ENCODE measurements at regions not wholly inside any gene's neighbourhood (a gene's known extent, or its start where the extent isn't known, plus 50 kb on each side); places are given as distances from the start of the nearest gene placed in this dataset.

DNA sequence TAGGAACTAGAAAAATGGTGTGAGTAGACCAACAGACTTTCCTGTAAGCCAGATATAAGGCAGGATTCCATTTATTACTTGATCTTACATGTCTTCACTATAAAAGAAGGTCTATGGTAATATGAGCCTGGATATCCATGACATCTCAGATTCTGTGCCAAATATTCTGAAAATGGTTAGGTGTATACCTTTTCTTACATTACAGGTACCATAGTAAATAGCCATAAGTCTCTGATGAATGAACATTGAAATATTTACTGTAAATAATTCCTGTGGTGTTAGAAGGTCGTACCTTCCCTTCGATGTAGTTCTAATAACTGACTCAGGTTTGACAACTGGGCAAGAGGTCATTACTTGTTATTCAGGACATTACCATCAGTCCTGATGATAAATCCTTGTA is 657.9 kb downstream of the BRINP3 start:
- in situ Hi-C loops (cut with HindIII; ENCODE audit: low pct_unique_long_range_greater_than_20kb, low sequenced_read_pairs), result no loop called here
- no peak for DNase-seq (ENCODE audit: low read depth)

GRCh38 chr1:189821833-189822232 is 655.8 kb downstream of the BRINP3 start:
- in situ Hi-C loops (cut with HindIII; ENCODE audit: low pct_unique_long_range_greater_than_20kb, low sequenced_read_pairs), result no loop called here
- DNase-seq (ENCODE audit: low read depth), result no peak

DNA sequence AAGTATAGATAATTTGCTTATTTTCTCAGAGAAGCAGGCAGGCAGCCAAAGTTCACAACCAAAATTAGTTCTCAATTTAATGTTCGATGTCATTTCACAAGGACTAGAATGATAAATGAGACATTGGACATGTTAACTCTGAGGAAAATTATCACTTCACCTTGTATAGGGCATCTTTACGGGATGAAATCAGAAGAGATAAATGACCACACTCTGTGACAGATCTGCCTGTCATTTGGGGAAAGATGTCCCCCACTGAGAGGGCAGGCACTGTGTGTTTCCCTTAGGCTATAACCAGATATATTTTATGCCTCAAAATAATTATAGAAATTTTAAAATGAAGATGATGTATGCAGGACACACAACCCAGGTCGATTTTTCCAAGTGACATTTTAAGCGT is 642.9 kb downstream of the BRINP3 start:
- in situ Hi-C loops (cut with HindIII; ENCODE audit: low pct_unique_long_range_greater_than_20kb, low sequenced_read_pairs), result no loop called here
- no peak for DNase-seq (ENCODE audit: low read depth)

DNA sequence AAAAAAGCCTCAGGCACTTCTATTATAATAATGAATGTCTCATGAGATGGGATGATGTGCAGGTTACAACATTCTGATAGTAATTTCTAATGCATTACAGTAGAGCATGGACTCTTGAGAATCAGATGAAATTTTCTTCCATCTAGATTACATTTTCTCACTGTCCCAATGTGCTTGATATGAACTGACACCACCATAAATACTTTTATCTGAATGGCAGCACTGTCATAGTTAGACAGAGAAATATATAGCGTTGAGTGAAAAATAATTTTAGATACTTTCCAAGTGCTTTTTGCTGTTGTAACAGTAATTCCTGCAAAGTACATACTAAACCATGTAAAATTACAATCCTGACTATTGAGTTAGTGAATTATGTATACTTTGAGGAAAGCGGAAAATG is 630.1 kb downstream of the BRINP3 start:
- DNase-seq (ENCODE audit: low read depth), result no peak
- in situ Hi-C loops (cut with HindIII; ENCODE audit: low pct_unique_long_range_greater_than_20kb, low sequenced_read_pairs), result no loop called here

- DNase-seq (ENCODE audit: low read depth), result peak; percentile 93
- in situ Hi-C loops (cut with HindIII; ENCODE audit: low pct_unique_long_range_greater_than_20kb, low sequenced_read_pairs), result no loop called here
Measured at GRCh38 chr1:189851806-189852367, 625.8 kb downstream of the BRINP3 start.

DNA sequence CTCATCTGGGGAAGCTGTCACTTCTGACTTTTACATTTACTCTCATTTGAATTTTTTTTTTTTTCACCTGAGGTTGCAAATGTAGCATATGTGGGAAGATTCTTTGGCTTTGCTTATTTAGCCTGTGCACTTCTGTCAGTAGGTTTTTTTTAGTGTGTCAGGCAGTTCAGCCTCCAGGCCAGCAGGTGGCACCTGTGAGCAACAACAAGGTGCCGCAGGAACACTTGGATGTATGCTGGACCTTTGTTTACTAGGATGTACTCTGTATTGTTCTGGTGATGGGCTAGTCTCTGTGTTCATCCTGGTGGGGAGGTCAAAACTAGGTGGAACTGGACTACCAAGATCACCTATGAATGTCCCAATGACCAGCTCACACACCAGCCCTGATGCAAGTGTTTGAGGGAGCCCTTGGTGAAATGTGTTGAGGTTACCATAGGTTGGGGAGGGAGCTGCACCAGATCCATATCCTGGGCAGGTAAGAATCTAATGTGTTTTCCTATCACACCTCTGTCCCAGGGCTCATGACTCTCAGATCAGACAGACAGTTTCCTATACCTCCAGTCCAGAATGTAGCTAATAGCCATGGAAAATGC is 618.2 kb downstream of the BRINP3 start:
- in situ Hi-C loops (cut with HindIII; ENCODE audit: low pct_unique_long_range_greater_than_20kb, low sequenced_read_pairs), result no loop called here
- no peak for DNase-seq (ENCODE audit: low read depth)

DNA sequence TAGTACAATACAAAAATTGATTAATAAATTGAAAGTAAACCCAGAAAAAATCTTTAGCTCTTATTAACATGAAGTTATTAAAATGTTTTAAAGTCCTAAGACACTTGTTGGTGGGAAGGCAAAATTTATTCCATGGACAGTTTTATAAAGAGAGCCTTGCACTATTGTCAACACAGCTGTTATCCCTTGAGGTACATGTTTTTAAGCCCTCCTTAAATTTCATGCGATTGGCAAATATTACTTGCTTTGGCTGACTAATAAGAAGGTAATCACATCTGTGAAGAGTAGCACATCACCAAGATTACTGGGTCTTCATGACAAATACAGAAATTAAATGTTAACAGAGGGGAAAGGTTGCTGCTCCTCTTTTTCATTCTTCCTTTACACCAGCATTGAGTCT is 611.1 kb downstream of the BRINP3 start:
- in situ Hi-C loops (cut with HindIII; ENCODE audit: low pct_unique_long_range_greater_than_20kb, low sequenced_read_pairs), result no loop called here
- DNase-seq (ENCODE audit: low read depth), result no peak

- in situ Hi-C loops (cut with HindIII; ENCODE audit: low pct_unique_long_range_greater_than_20kb, low sequenced_read_pairs), result no loop called here
- no peak for DNase-seq (ENCODE audit: low read depth)
Measured at GRCh38 chr1:189868021-189868420, 609.6 kb downstream of the BRINP3 start.

- DNase-seq (ENCODE audit: low read depth), result peak; percentile 70
- in situ Hi-C loops (cut with HindIII; ENCODE audit: low pct_unique_long_range_greater_than_20kb, low sequenced_read_pairs), result no loop called here
Measured at GRCh38 chr1:189874715-189875435, 602.8 kb downstream of the BRINP3 start.

DNA sequence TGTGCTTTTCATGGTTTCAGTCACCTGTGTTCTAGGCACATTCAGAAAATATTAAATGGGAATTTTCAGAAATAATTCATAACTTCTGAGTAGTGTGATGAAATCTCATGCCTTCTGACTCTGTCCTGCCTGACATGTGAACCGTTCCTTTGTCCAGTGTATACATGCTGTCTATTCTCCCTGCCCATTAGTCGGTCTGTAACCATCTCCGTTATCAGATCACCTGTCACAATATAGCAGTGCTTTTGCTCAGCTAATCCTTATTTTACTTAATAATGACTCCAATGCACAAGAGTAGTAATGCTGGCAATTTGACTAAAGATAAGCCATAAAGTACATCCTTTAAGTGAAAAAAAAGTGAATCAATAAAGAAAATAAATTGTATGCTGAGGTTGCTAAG is 597.5 kb downstream of the BRINP3 start:
- DNase-seq (ENCODE audit: low read depth), result no peak
- in situ Hi-C loops (cut with HindIII; ENCODE audit: low pct_unique_long_range_greater_than_20kb, low sequenced_read_pairs), result no loop called here

GRCh38 chr1:189899686-189900425 is 577.8 kb downstream of the BRINP3 start:
- DNase-seq (ENCODE audit: low read depth), result no peak
- in situ Hi-C loops (cut with HindIII; ENCODE audit: low pct_unique_long_range_greater_than_20kb, low sequenced_read_pairs), result no loop called here

DNA sequence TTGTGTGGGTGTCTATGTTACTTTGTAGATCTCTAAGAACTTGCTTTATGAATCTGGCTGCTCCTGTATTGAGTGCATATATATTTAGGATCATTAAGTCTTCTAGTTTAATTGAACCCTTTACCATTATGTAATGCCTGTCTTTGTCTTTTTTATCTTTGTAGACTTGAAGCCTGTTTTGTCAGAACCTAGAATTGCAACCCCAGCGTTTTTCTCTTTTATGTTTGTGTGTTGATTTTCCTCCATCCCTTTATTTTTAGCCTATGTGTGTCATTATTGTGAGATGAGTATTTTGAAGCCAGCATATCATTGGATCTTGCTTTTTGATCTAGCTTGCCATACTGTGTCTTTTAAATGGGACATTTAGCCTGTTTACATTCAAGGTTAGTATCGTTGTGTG is 573.2 kb downstream of the BRINP3 start:
- DNase-seq (ENCODE audit: low read depth), result no peak
- in situ Hi-C loops (cut with HindIII; ENCODE audit: low pct_unique_long_range_greater_than_20kb, low sequenced_read_pairs), result no loop called here

DNA sequence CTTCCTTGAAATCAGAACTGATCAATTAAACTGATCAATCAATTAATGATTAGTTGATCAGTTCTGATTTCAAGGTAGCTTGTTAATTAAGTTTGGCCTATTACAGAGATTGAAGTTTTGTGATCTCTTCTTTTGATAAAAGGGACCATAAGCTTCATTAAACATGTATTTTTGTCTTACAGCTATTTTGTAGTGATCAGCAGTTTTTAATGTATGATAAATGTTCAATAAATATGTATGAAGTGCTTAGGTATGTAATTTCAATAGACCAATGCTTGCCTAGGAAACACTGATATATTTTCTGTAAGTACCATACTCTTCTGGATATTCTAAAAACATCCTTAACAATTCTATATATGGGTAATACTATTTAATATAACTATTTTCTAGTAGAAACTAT is 569.6 kb downstream of the BRINP3 start:
- no peak for DNase-seq (ENCODE audit: low read depth)
- in situ Hi-C loops (cut with HindIII; ENCODE audit: low pct_unique_long_range_greater_than_20kb, low sequenced_read_pairs), result no loop called here

GRCh38 chr1:189921613-189922012 is 556.1 kb downstream of the BRINP3 start:
- DNase-seq (ENCODE audit: low read depth), result no peak
- in situ Hi-C loops (cut with HindIII; ENCODE audit: low pct_unique_long_range_greater_than_20kb, low sequenced_read_pairs), result no loop called here

DNA sequence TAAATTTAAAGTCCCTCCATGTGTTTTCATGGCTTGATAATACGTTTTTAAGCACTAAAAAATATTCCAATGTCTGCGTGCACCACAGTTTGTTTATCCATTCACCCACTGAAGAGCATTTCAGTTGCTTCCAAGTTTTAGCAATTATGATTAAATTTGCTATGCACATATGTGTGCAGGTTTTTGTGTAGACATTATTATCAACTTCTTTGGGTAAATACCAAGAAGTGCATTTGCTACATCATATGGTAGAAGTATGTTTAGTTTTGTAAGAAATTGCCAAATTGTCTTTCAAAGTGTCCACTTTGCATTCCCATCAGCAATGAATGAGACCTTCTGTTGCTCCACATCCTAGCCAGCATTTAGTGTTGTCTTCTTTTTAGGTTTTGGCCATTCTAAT is 550.0 kb downstream of the BRINP3 start:
- in situ Hi-C loops (cut with HindIII; ENCODE audit: low pct_unique_long_range_greater_than_20kb, low sequenced_read_pairs), result no loop called here
- no peak for DNase-seq (ENCODE audit: low read depth)

DNA sequence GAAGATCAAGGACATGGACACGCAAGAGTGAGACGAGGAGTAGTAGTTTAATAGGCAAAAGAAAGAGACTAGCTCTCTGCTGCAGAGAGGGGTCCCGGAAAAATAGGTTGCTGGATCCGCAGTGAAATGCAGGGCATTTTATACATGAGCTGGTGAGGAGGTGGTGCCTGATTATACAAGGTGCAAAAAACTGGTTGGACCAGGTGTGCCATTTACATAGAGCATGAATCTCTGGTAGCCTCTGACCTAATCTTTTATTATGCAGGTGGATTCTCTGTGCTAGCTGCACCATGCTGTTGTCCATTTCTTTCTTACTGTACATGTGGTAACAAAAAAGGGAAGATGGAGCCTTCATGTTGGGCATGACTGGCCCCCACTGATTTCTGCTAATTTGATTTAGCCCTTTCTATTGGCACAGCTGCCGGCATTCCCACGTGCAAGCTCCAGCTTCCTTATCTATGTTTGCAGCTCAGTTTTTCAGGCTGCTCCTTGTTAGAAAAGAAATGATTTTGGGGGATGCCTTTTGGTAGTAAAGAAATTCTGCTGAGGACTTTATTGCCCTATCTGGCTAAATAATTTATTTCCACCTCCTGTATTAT is 548.1 kb downstream of the BRINP3 start:
- in situ Hi-C loops (cut with HindIII; ENCODE audit: low pct_unique_long_range_greater_than_20kb, low sequenced_read_pairs), result no loop called here
- DNase-seq (ENCODE audit: low read depth), result no peak

- in situ Hi-C loops (cut with HindIII; ENCODE audit: low pct_unique_long_range_greater_than_20kb, low sequenced_read_pairs), result no loop called here
Measured at GRCh38 chr1:189936861-189937260, 540.8 kb downstream of the BRINP3 start.

GRCh38 chr1:189939967-189940366 is 537.7 kb downstream of the BRINP3 start:
- no peak for DNase-seq (ENCODE audit: low read depth)
- in situ Hi-C loops (cut with HindIII; ENCODE audit: low pct_unique_long_range_greater_than_20kb, low sequenced_read_pairs), result no loop called here

More at GRCh38 chr1:189936861-189937260, 540.8 kb downstream of the BRINP3 start:
- no peak for DNase-seq (ENCODE audit: low read depth)

GRCh38 chr1:189941922-189942321 is 535.7 kb downstream of the BRINP3 start:
- DNase-seq (ENCODE audit: low read depth), result no peak
- in situ Hi-C loops (cut with HindIII; ENCODE audit: low pct_unique_long_range_greater_than_20kb, low sequenced_read_pairs), result no loop called here
